IMR-90 (cell line): ENCODE measurements at regions not wholly inside any gene's neighbourhood (a gene's known extent, or its start where the extent isn't known, plus 50 kb on each side); places are given as distances from the start of the nearest gene placed in this dataset.

Source experiments
- BHLHE40 ChIP-seq: fragments of 150-350 bp; IDR thresholded peaks from 2 replicates; pipeline ENCODE4 v1.6.1; 2016; ENCODE audit warnings: mild to moderate bottlenecking, low read depth, low read length
- CEBPB ChIP-seq: IDR thresholded peaks from 2 replicates; pipeline ENCODE4 v1.6.1; 2012; ENCODE audit warnings: low read depth, low read length, improper control_type of control experiment
- CTCF ChIP-seq: conservative IDR thresholded peaks from 2 replicates; pipeline ENCODE4 v1.5.1; 2012; ENCODE audit warnings: mild to moderate bottlenecking, low read depth, low read length, improper control_type of control experiment
- FOS ChIP-seq: fragments of 150-350 bp; IDR thresholded peaks from 2 replicates; pipeline ENCODE4 v1.6.1; 2016; ENCODE audit warnings: low read depth, low read length
- MAFK ChIP-seq: IDR thresholded peaks from 2 replicates; pipeline ENCODE4 v1.6.1; 2012; ENCODE audit warnings: low read depth, low read length, improper control_type of control experiment
- MAZ ChIP-seq: IDR thresholded peaks from 2 replicates; pipeline ENCODE4 v1.6.1; 2012; ENCODE audit warnings: low read depth, mild to moderate bottlenecking, low read length, improper control_type of control experiment, moderate library complexity, borderline replicate concordance
- NFE2L2 ChIP-seq: fragments of 150-350 bp; IDR thresholded peaks from 2 replicates; pipeline ENCODE4 v1.6.1; 2016; ENCODE audit warnings: low read depth, mild to moderate bottlenecking, low read length
- POLR2A ChIP-seq: IDR thresholded peaks from 2 replicates; pipeline ENCODE4 v1.6.1; 2012; ENCODE audit warnings: mild to moderate bottlenecking, low read depth, low read length
- RAD21 ChIP-seq: IDR thresholded peaks from 2 replicates; pipeline ENCODE4 v1.6.1; 2012; ENCODE audit warnings: low read length, improper control_type of control experiment
- RCOR1 ChIP-seq: IDR thresholded peaks from 2 replicates; pipeline ENCODE4 v1.6.1; 2012; ENCODE audit warnings: mild to moderate bottlenecking, low read length, improper control_type of control experiment; ENCODE audit not compliant: insufficient replicate concordance
- RFX5 ChIP-seq: IDR thresholded peaks from 2 replicates; pipeline ENCODE4 v1.8.0; 2012; ENCODE audit warnings: low read depth, mild to moderate bottlenecking, low read length, moderate library complexity
- SMC3 ChIP-seq: fragments of 150-350 bp; IDR thresholded peaks from 2 replicates; pipeline ENCODE4 v1.6.1; 2016; ENCODE audit warnings: low read depth, mild to moderate bottlenecking, antibody characterized with exemption, low read length, moderate library complexity
- TF ChIP-seq, protein P1 (sequence below): fragments of 150-350 bp; IDR thresholded peaks from 2 replicates; pipeline ENCODE4 v1.6.1; 2017; ENCODE audit warnings: mild to moderate bottlenecking, antibody characterized with exemption, low read length, low read depth
- TF ChIP-seq, protein P2 (sequence below): fragments of 150-350 bp; IDR thresholded peaks from 2 replicates; pipeline ENCODE4 v1.6.1; 2016; ENCODE audit warnings: low read depth, mild to moderate bottlenecking, low read length, moderate library complexity, borderline replicate concordance

DNA sequence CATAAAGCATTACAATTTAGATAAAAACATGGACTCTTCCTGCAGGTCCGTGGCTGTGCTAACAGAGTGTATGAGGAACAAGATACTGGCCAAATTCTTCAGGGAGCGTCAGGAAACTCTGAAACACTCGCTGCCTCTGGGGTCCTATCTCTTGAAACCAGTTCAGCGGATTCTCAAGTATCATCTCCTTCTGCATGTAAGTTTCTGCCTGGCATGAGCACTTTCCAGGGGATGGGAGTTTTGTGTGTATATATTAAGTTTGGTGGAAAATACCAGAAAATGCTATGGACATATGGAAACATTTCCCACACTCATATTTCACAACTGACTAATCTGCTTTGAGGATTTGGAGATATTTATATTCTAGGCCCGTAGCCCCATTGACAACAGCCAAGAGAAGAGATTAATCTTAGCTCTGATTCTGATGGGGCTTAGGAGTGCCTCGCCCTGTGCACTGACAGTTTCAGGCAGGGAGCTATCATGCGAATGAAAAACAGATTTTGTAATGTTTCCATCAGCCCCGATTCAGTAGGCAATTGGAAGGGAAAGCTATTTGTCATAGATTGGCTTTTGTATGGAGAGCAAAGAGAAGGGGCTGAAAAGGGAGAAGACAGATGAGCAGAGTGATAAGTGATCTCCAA is 64.7 kb upstream of the MTHFD1L start:
- TF ChIP-seq CTCF = no peak
- TF ChIP-seq RAD21 = no peak
- no peak for TF ChIP-seq POLR2A
- TF ChIP-seq MAFK = no peak
- TF ChIP-seq RCOR1 = no peak
- TF ChIP-seq SMC3 = no peak
- TF ChIP-seq, protein P1, sequence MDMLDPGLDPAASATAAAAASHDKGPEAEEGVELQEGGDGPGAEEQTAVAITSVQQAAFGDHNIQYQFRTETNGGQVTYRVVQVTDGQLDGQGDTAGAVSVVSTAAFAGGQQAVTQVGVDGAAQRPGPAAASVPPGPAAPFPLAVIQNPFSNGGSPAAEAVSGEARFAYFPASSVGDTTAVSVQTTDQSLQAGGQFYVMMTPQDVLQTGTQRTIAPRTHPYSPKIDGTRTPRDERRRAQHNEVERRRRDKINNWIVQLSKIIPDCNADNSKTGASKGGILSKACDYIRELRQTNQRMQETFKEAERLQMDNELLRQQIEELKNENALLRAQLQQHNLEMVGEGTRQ = no peak
- TF ChIP-seq CEBPB = no peak
- TF ChIP-seq, protein P2, sequence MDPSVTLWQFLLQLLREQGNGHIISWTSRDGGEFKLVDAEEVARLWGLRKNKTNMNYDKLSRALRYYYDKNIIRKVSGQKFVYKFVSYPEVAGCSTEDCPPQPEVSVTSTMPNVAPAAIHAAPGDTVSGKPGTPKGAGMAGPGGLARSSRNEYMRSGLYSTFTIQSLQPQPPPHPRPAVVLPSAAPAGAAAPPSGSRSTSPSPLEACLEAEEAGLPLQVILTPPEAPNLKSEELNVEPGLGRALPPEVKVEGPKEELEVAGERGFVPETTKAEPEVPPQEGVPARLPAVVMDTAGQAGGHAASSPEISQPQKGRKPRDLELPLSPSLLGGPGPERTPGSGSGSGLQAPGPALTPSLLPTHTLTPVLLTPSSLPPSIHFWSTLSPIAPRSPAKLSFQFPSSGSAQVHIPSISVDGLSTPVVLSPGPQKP = no peak
- no peak for TF ChIP-seq BHLHE40
- no peak for TF ChIP-seq RFX5
- TF ChIP-seq MAZ = no peak
- TF ChIP-seq FOS = no peak
- TF ChIP-seq NFE2L2 = no peak
